Spleen (tissue), 7 donors: ENCODE measurements at regions not wholly inside any gene's neighbourhood (a gene's known extent, or its start where the extent isn't known, plus 50 kb on each side); places are given as distances from the start of the nearest gene placed in this dataset.

Source experiments
- CTCF ChIP-seq, 11 experiments: fragments of 200-600 bp in 7 of 11; fragments of 450-650 bp in 4 of 11; sonication (generic) in 4 of 11; IDR thresholded peaks in 8 of 11; conservative IDR thresholded peaks in 3 of 11; 1 replicate in 7 of 11; 2 replicates in 4 of 11; pipeline versions ENCODE4 v1.4.0 to v1.8.0; 2016 to 2021; ENCODE audit warnings: antibody characterized with exemption in 11 of 11, inconsistent platforms in 4 of 11, mild to moderate bottlenecking in 1 of 11
- POLR2A ChIP-seq, 3 donors: fragments of 450-650 bp; IDR thresholded peaks; one replicate each; pipeline ENCODE4 v1.5.1; 2017; ENCODE audit warnings: antibody characterized with exemption in 3 of 3, mild to moderate bottlenecking in 1 of 3
- donor health status: DM: no; HTN: no; CAD: no; lungs with moderate emphysema.
- donor health status: DM: no; HTN: no; CAD: no.
- donor health status: DM: no; HTN: no; CAD: no.

DNA sequence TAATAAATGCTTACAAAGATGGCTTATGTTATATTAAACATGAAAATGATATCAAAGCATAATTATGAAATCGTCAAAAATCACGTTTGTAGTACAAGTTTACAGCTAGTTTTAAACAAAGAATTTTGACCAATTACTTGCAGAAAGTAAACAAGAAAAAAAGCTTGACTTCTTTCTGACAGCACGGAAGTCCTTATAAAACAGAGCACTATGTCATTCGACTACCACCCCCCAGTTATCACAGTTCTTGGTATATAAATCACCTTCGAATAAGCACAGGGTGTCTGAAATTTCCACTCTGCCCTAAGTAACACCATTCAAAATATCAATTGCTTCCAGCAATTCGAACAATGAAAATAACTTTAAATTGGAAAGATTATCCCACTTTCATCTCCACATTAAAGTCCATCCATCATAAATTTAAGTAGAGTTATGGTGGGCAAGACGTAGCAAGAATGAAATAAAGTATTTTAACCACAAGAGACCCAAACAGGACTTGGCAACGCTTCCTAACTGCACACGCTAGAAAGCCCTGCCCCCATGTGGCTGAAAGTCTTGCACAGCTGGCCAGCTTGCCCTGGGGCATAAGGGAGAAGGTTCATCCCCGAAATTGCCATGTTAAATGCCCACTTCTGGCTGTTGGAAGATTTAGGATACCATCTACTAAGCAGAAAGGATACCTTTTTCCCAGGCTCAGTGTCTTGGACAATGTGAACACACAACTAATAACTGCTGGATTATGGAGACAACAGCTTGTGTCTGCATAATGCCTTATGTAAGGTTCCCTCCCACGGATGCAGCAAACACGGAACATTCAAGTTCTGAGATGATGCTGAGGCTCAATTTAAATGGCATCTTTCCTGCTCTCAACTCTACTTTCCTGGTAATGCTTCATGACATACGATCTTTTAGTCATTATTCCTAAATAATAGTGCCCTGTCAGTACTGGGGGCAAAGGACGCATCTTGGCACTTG is 116.4 kb upstream of the TJP1 start:
- no peak for TF ChIP-seq CTCF (IDR thresholded peaks at IDR 0.05 in 8 of 11, conservative IDR thresholded peaks at IDR 0.05 in 3 of 11)
- no peak for TF ChIP-seq POLR2A (IDR thresholded peaks at IDR 0.05)
